HEK293 (cell line): ENCODE measurements at regions not wholly inside any gene's neighbourhood (a gene's known extent, or its start where the extent isn't known, plus 50 kb on each side); places are given as distances from the start of the nearest gene placed in this dataset.

ENCODE experiments used
- CTCF ChIA-PET: fragments of 350-600 bp; formaldehyde crosslinking; extraction: SDS; loops from one replicate; lab custom pipeline; 2021; ENCODE audit warnings: antibody characterized with exemption; lab: Yijun Ruan, JAX
- POLR2A ChIA-PET: fragments of 300-600 bp; formaldehyde crosslinking; extraction: SDS; loops from one replicate; lab custom pipeline; 2020; ENCODE audit warnings: antibody characterized with exemption, inconsistent platforms; lab: Yijun Ruan, JAX
- H3K27ac ChIP-seq: fragments of 200-500 bp; sonication (Bioruptor generic); 2 replicates; pipeline ENCODE4 v1.5.1; 2014; ENCODE audit warnings: low read depth, low read length, control low read depth, inconsistent platforms; ENCODE audit errors: extremely low read depth
- H3K36me3 ChIP-seq, 2 experiments: fragments of 200-500 bp in 1 of 2; sonication (Bioruptor generic) in 1 of 2; 1 replicate in 1 of 2; 2 replicates in 1 of 2; pipeline ENCODE4 v1.5.1; 2014 to 2017; ENCODE audit warnings: inconsistent platforms in 2 of 2, low read length in 2 of 2; ENCODE audit not compliant: control insufficient read depth in 2 of 2, insufficient read depth in 1 of 2
- H3K4me1 ChIP-seq: fragments of 200-500 bp; sonication (Bioruptor generic); 2 replicates; pipeline ENCODE4 v1.5.1; 2014; ENCODE audit warnings: mild to moderate bottlenecking, low read length, inconsistent platforms; ENCODE audit not compliant: control insufficient read depth, insufficient read depth
- H3K4me3 ChIP-seq: 2 replicates; pipeline ENCODE4 v1.5.1; 2011; ENCODE audit warnings: low read depth, mild to moderate bottlenecking, control low read depth, low read length, moderate library complexity
- H3K9me3 ChIP-seq: fragments of 200-500 bp; sonication (Bioruptor generic); 2 replicates; pipeline ENCODE4 v1.5.1; 2014; ENCODE audit warnings: low read depth, low read length, inconsistent platforms; ENCODE audit not compliant: control insufficient read depth, insufficient read depth
- SP3 ChIP-seq: fragments of 450-650 bp; formaldehyde crosslinking; IDR thresholded peaks from 2 replicates; pipeline ENCODE4 v1.5.1; 2016; ENCODE audit warnings: missing biosample characterization, missing genetic modification characterization
- ZFP69B ChIP-seq: fragments of 450-650 bp; formaldehyde crosslinking; IDR thresholded peaks from 2 replicates; pipeline ENCODE4 v1.5.1; 2016; ENCODE audit warnings: missing biosample characterization, missing genetic modification characterization
- ZNF138 ChIP-seq: fragments of 450-650 bp; formaldehyde crosslinking; IDR thresholded peaks from 2 replicates; pipeline ENCODE4 v1.5.1; 2016; ENCODE audit warnings: missing biosample characterization, missing genetic modification characterization, borderline replicate concordance
- ZNF155 ChIP-seq: fragments of 450-650 bp; formaldehyde crosslinking; IDR thresholded peaks from 2 replicates; pipeline ENCODE4 v1.5.1; 2016; ENCODE audit warnings: missing biosample characterization, missing genetic modification characterization
- ZNF391 ChIP-seq: fragments of 450-650 bp; formaldehyde crosslinking; IDR thresholded peaks from 2 replicates; pipeline ENCODE4 v1.5.1; 2016; ENCODE audit warnings: low read depth, missing biosample characterization, missing genetic modification characterization, borderline replicate concordance
- ZNF549 ChIP-seq: fragments of 450-650 bp; IDR thresholded peaks from 2 replicates; pipeline ENCODE4 v1.5.1; 2018; ENCODE audit warnings: missing biosample characterization, missing genetic modification characterization, mild to moderate bottlenecking, inconsistent platforms, moderate library complexity
- ZNF654 ChIP-seq: fragments of 450-650 bp; formaldehyde crosslinking; IDR thresholded peaks from 2 replicates; pipeline ENCODE4 v1.5.1; 2016; ENCODE audit warnings: low read depth, missing biosample characterization, missing genetic modification characterization
- ZNF777 ChIP-seq: fragments of 450-650 bp; formaldehyde crosslinking; IDR thresholded peaks from 2 replicates; pipeline ENCODE4 v1.5.1; 2017; ENCODE audit warnings: missing biosample characterization, missing genetic modification characterization, borderline replicate concordance
- TF ChIP-seq, protein P1 (sequence below): fragments of 450-650 bp; formaldehyde crosslinking; conservative IDR thresholded peaks from 2 replicates; pipeline ENCODE4 v1.5.1; 2016; ENCODE audit warnings: low read depth, missing biosample characterization, missing genetic modification characterization
- TF ChIP-seq, protein P2 (sequence below): fragments of 450-650 bp; formaldehyde crosslinking; conservative IDR thresholded peaks from 2 replicates; pipeline ENCODE4 v1.5.1; 2016; ENCODE audit warnings: low read depth, missing biosample characterization, missing genetic modification characterization
- TF ChIP-seq, protein P3 (sequence below): fragments of 450-650 bp; formaldehyde crosslinking; IDR thresholded peaks from 2 replicates; pipeline ENCODE4 v1.5.1; 2016; ENCODE audit warnings: missing biosample characterization, missing genetic modification characterization
- TF ChIP-seq, protein P4 (sequence below): fragments of 450-650 bp; formaldehyde crosslinking; IDR thresholded peaks from 2 replicates; pipeline ENCODE4 v1.5.1; 2016; ENCODE audit warnings: missing biosample characterization, missing genetic modification characterization

- POLR2A ChIA-PET = no interaction called here
- TF ChIP-seq SP3 (tag by site-specific recombination) (no peak), ZNF777 (tag by site-specific recombination) (no peak), ZNF654 (tag by site-specific recombination) (no peak), ZFP69B (no peak), ZNF391 (tag by site-specific recombination) (no peak), ZNF155 (tag by site-specific recombination) (no peak), ZNF138 (tag by site-specific recombination) (no peak), ZNF549 (tag by site-specific recombination) (no peak)
- TF ChIP-seq, protein P1, sequence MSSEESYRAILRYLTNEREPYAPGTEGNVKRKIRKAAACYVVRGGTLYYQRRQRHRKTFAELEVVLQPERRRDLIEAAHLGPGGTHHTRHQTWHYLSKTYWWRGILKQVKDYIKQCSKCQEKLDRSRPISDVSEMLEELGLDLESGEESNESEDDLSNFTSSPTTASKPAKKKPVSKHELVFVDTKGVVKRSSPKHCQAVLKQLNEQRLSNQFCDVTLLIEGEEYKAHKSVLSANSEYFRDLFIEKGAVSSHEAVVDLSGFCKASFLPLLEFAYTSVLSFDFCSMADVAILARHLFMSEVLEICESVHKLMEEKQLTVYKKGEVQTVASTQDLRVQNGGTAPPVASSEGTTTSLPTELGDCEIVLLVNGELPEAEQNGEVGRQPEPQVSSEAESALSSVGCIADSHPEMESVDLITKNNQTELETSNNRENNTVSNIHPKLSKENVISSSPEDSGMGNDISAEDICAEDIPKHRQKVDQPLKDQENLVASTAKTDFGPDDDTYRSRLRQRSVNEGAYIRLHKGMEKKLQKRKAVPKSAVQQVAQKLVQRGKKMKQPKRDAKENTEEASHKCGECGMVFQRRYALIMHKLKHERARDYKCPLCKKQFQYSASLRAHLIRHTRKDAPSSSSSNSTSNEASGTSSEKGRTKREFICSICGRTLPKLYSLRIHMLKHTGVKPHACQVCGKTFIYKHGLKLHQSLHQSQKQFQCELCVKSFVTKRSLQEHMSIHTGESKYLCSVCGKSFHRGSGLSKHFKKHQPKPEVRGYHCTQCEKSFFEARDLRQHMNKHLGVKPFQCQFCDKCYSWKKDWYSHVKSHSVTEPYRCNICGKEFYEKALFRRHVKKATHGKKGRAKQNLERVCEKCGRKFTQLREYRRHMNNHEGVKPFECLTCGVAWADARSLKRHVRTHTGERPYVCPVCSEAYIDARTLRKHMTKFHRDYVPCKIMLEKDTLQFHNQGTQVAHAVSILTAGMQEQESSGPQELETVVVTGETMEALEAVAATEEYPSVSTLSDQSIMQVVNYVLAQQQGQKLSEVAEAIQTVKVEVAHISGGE (tag by site-specific recombination) = no peak
- TF ChIP-seq, protein P2, sequence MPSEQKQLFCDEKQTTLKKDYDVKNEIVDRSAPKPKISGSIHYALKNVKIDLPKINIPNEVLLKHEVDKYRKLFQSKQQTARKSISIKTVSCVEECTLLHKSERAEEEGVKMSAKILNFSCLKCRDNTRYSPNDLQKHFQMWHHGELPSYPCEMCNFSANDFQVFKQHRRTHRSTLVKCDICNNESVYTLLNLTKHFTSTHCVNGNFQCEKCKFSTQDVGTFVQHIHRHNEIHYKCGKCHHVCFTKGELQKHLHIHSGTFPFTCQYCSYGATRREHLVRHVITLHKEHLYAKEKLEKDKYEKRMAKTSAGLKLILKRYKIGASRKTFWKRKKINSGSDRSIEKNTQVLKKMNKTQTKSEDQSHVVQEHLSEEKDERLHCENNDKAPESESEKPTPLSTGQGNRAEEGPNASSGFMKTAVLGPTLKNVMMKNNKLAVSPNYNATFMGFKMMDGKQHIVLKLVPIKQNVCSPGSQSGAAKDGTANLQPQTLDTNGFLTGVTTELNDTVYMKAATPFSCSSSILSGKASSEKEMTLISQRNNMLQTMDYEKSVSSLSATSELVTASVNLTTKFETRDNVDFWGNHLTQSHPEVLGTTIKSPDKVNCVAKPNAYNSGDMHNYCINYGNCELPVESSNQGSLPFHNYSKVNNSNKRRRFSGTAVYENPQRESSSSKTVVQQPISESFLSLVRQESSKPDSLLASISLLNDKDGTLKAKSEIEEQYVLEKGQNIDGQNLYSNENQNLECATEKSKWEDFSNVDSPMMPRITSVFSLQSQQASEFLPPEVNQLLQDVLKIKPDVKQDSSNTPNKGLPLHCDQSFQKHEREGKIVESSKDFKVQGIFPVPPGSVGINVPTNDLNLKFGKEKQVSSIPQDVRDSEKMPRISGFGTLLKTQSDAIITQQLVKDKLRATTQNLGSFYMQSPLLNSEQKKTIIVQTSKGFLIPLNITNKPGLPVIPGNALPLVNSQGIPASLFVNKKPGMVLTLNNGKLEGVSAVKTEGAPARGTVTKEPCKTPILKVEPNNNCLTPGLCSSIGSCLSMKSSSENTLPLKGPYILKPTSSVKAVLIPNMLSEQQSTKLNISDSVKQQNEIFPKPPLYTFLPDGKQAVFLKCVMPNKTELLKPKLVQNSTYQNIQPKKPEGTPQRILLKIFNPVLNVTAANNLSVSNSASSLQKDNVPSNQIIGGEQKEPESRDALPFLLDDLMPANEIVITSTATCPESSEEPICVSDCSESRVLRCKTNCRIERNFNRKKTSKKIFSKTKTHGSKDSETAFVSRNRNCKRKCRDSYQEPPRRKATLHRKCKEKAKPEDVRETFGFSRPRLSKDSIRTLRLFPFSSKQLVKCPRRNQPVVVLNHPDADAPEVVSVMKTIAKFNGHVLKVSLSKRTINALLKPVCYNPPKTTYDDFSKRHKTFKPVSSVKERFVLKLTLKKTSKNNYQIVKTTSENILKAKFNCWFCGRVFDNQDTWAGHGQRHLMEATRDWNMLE (tag by site-specific recombination) = no peak
- TF ChIP-seq, protein P3, sequence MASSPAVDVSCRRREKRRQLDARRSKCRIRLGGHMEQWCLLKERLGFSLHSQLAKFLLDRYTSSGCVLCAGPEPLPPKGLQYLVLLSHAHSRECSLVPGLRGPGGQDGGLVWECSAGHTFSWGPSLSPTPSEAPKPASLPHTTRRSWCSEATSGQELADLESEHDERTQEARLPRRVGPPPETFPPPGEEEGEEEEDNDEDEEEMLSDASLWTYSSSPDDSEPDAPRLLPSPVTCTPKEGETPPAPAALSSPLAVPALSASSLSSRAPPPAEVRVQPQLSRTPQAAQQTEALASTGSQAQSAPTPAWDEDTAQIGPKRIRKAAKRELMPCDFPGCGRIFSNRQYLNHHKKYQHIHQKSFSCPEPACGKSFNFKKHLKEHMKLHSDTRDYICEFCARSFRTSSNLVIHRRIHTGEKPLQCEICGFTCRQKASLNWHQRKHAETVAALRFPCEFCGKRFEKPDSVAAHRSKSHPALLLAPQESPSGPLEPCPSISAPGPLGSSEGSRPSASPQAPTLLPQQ = no peak
- TF ChIP-seq, protein P4, sequence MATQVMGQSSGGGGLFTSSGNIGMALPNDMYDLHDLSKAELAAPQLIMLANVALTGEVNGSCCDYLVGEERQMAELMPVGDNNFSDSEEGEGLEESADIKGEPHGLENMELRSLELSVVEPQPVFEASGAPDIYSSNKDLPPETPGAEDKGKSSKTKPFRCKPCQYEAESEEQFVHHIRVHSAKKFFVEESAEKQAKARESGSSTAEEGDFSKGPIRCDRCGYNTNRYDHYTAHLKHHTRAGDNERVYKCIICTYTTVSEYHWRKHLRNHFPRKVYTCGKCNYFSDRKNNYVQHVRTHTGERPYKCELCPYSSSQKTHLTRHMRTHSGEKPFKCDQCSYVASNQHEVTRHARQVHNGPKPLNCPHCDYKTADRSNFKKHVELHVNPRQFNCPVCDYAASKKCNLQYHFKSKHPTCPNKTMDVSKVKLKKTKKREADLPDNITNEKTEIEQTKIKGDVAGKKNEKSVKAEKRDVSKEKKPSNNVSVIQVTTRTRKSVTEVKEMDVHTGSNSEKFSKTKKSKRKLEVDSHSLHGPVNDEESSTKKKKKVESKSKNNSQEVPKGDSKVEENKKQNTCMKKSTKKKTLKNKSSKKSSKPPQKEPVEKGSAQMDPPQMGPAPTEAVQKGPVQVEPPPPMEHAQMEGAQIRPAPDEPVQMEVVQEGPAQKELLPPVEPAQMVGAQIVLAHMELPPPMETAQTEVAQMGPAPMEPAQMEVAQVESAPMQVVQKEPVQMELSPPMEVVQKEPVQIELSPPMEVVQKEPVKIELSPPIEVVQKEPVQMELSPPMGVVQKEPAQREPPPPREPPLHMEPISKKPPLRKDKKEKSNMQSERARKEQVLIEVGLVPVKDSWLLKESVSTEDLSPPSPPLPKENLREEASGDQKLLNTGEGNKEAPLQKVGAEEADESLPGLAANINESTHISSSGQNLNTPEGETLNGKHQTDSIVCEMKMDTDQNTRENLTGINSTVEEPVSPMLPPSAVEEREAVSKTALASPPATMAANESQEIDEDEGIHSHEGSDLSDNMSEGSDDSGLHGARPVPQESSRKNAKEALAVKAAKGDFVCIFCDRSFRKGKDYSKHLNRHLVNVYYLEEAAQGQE = no peak
- TF ChIP-seq, all 188 proteins: peak for 0
- no peak overlapping the region for H3K4me3 ChIP-seq
- H3K36me3 ChIP-seq = no peaks in the 10 kb centered on the region
- H3K4me1 ChIP-seq = no peaks in the 10 kb centered on the region
- H3K27ac ChIP-seq = no peak overlapping the region
- no peaks in the 10 kb centered on the region for H3K9me3 ChIP-seq
- CTCF ChIA-PET = no interaction called here
Observed at GRCh38 chr3:69659180-69659910, 79.9 kb upstream of the MITF start.
